Loucy (cell line): ENCODE measurements at regions not wholly inside any gene's neighbourhood (a gene's known extent, or its start where the extent isn't known, plus 50 kb on each side); places are given as distances from the start of the nearest gene placed in this dataset.

Experiments used
- EZH2phosphoT487 ChIP-seq: fragments of 200-600 bp; IDR thresholded peaks from 2 replicates; pipeline ENCODE4 v1.6.1; 2018; ENCODE audit warnings: antibody characterized with exemption, mild to moderate bottlenecking, moderate library complexity, borderline replicate concordance
- TF ChIP-seq, protein P1 (sequence below): fragments of 200-600 bp; sonication (generic); conservative IDR thresholded peaks from 2 replicates; pipeline ENCODE4 v1.5.1; 2014; ENCODE audit warnings: mild to moderate bottlenecking, antibody characterized with exemption, low read length

DNA sequence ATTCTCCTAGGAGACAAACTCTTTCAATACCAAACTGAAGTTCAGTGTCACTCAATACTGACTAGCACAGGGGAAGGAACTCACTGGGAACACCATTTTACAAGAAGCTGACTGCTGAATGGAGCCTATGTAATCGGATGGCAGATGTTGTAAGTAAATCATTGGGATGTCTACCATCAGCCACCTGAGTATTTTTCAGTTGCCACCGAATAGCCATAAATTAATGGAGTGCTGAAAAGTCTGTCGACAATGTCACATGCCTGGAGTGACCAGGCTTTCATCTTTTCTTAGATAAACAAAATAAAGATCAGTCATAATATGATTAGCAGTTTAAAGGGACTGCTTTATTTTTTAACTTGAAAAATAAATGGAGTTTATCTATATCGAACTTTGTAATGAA is 145.9 kb upstream of the SEMA3E start:
- TF ChIP-seq, protein P1, sequence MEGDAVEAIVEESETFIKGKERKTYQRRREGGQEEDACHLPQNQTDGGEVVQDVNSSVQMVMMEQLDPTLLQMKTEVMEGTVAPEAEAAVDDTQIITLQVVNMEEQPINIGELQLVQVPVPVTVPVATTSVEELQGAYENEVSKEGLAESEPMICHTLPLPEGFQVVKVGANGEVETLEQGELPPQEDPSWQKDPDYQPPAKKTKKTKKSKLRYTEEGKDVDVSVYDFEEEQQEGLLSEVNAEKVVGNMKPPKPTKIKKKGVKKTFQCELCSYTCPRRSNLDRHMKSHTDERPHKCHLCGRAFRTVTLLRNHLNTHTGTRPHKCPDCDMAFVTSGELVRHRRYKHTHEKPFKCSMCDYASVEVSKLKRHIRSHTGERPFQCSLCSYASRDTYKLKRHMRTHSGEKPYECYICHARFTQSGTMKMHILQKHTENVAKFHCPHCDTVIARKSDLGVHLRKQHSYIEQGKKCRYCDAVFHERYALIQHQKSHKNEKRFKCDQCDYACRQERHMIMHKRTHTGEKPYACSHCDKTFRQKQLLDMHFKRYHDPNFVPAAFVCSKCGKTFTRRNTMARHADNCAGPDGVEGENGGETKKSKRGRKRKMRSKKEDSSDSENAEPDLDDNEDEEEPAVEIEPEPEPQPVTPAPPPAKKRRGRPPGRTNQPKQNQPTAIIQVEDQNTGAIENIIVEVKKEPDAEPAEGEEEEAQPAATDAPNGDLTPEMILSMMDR = no peak
- no peak for TF ChIP-seq EZH2phosphoT487
